ENCODE measurements at regions not wholly inside any gene's neighbourhood (a gene's known extent, or its start where the extent isn't known, plus 50 kb on each side); places are given as distances from the start of the nearest gene placed in this dataset.

GRCh38 chr11:95647871-95648270, 141.7 kb downstream of the FAM76B start:
- no peak for DNase-seq
- no peak for TF ChIP-seq CTCF (conservative IDR thresholded peaks at IDR 0.05)
- Histone ChIP-seq H2BK12ac (ENCODE audit: insufficient read length, low read depth, low read length) (no peak overlapping the region), H3K9me3 (ENCODE audit: control insufficient read depth, low read depth, low read length) (no peaks in the 10 kb centered on the region), H4K20me1 (ENCODE audit: control insufficient read depth, insufficient read depth, insufficient read length) (no peaks in the 10 kb centered on the region), H3K23me2 (ENCODE audit: insufficient read length, low read depth, low read length, poor library complexity, severe bottlenecking) (no peaks in the 10 kb centered on the region), H2BK5ac (ENCODE audit: insufficient read length, low read length) (no peak overlapping the region), H2AFZ (ENCODE audit: low read length) (no peak overlapping the region), H3K27ac (ENCODE audit: insufficient read length, low read depth, low read length) (no peak overlapping the region), H3K4me1 (ENCODE audit: insufficient read depth, low read length) (no peaks in the 10 kb centered on the region), H3K4ac (ENCODE audit: low read depth, low read length) (no peak overlapping the region), H4K8ac (replicated peaks; ENCODE audit: insufficient read length, low read depth, low read length) (no peak overlapping the region), H3K27me3 (ENCODE audit: insufficient read depth, low read length) (no peaks in the 10 kb centered on the region), H3K79me1 (ENCODE audit: insufficient read depth, low read depth, low read length, poor library complexity, severe bottlenecking) (no peaks in the 10 kb centered on the region), H3K4me2 (ENCODE audit: insufficient read depth, insufficient read length, low read length) (no peak overlapping the region), H2BK120ac (ENCODE audit: low read depth, low read length, poor library complexity, severe bottlenecking) (no peak overlapping the region), H4K5ac (ENCODE audit: insufficient read length, low read depth, low read length) (no peak overlapping the region), H2AK5ac (ENCODE audit: insufficient read length, low read length) (no peak overlapping the region), H3K56ac (ENCODE audit: insufficient read length, low read depth, low read length) (no peak overlapping the region), H3T11ph (ENCODE audit: low read length) (no peak overlapping the region), H2BK15ac (ENCODE audit: low read depth, low read length) (no peak overlapping the region), H3K14ac (ENCODE audit: insufficient read depth, low read length) (no peak overlapping the region), H3K9ac (ENCODE audit: extremely low read depth, insufficient read length, low read length) (no peak overlapping the region), H4K91ac (ENCODE audit: insufficient read length, low read depth, low read length) (no peak overlapping the region), H3K18ac (ENCODE audit: insufficient read length, low read depth, low read length) (no peak overlapping the region), H3K23ac (ENCODE audit: insufficient read length, low read depth, low read length) (no peak overlapping the region), H2BK20ac (ENCODE audit: low read depth, low read length, poor library complexity, severe bottlenecking) (no peak overlapping the region), H3K79me2 (ENCODE audit: insufficient read depth, low read length) (no peaks in the 10 kb centered on the region)
- no peaks in the 10 kb centered on the region; the same call in 1 of the 2 replicates for H3K27me3 Mint-ChIP-seq (ENCODE audit: low read depth)
- H3K4me3 Mint-ChIP-seq: no peak overlapping the region
- H3K4me1 Mint-ChIP-seq: peaks cover 8 to 9% of the 10 kb centered on the region in 2 experiments
- H3K36me3 Mint-ChIP-seq (ENCODE audit: insufficient read depth in 1 of 3, low read depth in 3 of 3): peaks cover 0 to 6% (median 0%) of the 10 kb centered on the region in 3 experiments; a peak in 2 of 7 replicates
- WGBS (ENCODE audit: extremely low coverage, insufficient read length, low lambda C conversion rate): no CpG with 5 or more reads among the region's 2 CpGs
- no peak overlapping the region; a peak in 1 of 7 replicates for H3K27ac Mint-ChIP-seq
- peaks cover 0 to 6% of the 10 kb centered on the region in 2 experiments; a peak in 2 of 5 replicates for H3K9me3 Mint-ChIP-seq
